GM12878 (cell line): ENCODE measurements at regions not wholly inside any gene's neighbourhood (a gene's known extent, or its start where the extent isn't known, plus 50 kb on each side); places are given as distances from the start of the nearest gene placed in this dataset.

Experiments used
- ATAC-seq: fragments of 200-7000 bp; cut with Tn5 transposase; 3 replicates; pipeline ENCODE4 v1.9.1; 2020; ENCODE audit warnings: mild to moderate bottlenecking, moderate library complexity
- BruUV-seq: library from RNA; stranded (reverse); fragments of 400-500 nt; replicated peaks from 2 replicates; lab custom pipeline; 2021; lab: Mats Ljungman, UMichigan
- CTCF ChIA-PET: fragments of 300-600 bp; sonication (Branson Sonifier 250); formaldehyde crosslinking; extraction: SDS; loops from one replicate; lab custom pipeline; 2021; ENCODE audit warnings: inconsistent platforms; lab: Yijun Ruan, JAX
- POLR2A ChIA-PET: fragments of 350-600 bp; formaldehyde crosslinking; extraction: SDS; loops from one replicate; lab custom pipeline; 2021; ENCODE audit warnings: inconsistent platforms; lab: Charles Lee
- RAD21 ChIA-PET: fragments of 300-600 bp; sonication (Branson Sonifier 250); formaldehyde crosslinking; loops from one replicate; lab custom pipeline; 2023; ENCODE audit warnings: antibody characterized with exemption; ENCODE audit not compliant: unreplicated experiment; lab: Charles Lee
- SMC1A ChIA-PET: fragments of 300-600 bp; sonication (Branson Sonifier 250); formaldehyde crosslinking; loops from one replicate; lab custom pipeline; 2023; ENCODE audit not compliant: unreplicated experiment, uncharacterized antibody; lab: Charles Lee
- DNase-seq: peaks from one replicate; pipeline ENCODE4 v3.0.0-alpha.2; 2011; ENCODE audit warnings: low read depth, low spot score
- FAIRE-seq: peaks from 3 replicates; lab custom pipeline; 2011; peaks lifted over from hg19 to GRCh38; lab: Jason Lieb, UNC
- H2AFZ ChIP-seq: 2 replicates; pipeline ENCODE4 v1.6.0; 2011; ENCODE audit warnings: low read depth, low read length, control low read depth; ENCODE audit not compliant: control insufficient read depth
- H3K27ac ChIP-seq: 2 replicates; pipeline ENCODE4 v1.5.1; 2011; ENCODE audit warnings: control low read depth; ENCODE audit not compliant: control insufficient read depth, insufficient read depth
- H3K27me3 ChIP-seq, 2 experiments: replicated peaks in 1 of 2; 2 replicates each; pipeline versions ENCODE4 v1.6.0 to v1.6.1; 2011; ENCODE audit warnings: low read length in 1 of 2; ENCODE audit not compliant: control insufficient read depth in 2 of 2, insufficient read depth in 2 of 2
- H3K36me3 ChIP-seq, 2 experiments: 2 replicates each; pipeline ENCODE4 v1.5.1; 2011; ENCODE audit warnings: low read length in 1 of 2; ENCODE audit not compliant: control insufficient read depth in 2 of 2, insufficient read depth in 2 of 2
- H3K4me1 ChIP-seq: 2 replicates; pipeline ENCODE4 v1.6.1; 2011; ENCODE audit warnings: mild to moderate bottlenecking, low read length, moderate library complexity, mixed read lengths; ENCODE audit not compliant: control insufficient read depth, insufficient read depth
- H3K4me2 ChIP-seq: 2 replicates; pipeline ENCODE4 v1.6.0; 2011; ENCODE audit warnings: control low read depth; ENCODE audit not compliant: control insufficient read depth, insufficient read depth
- H3K4me3 ChIP-seq: fragments of 200-600 bp; sonication (generic); 2 replicates; pipeline ENCODE4 v1.5.1; 2016
- H3K79me2 ChIP-seq: 2 replicates; pipeline ENCODE4 v1.6.0; 2011; ENCODE audit warnings: low read length; ENCODE audit not compliant: control insufficient read depth, insufficient read depth
- H3K9ac ChIP-seq: 2 replicates; pipeline ENCODE4 v1.8.0; 2011; ENCODE audit warnings: low read length, control low read depth, mixed read lengths; ENCODE audit not compliant: control insufficient read depth, insufficient read depth
- H3K9me3 ChIP-seq: replicated peaks from 3 replicates; pipeline ENCODE4 v1.5.1; 2011; ENCODE audit warnings: mild to moderate bottlenecking, low read length; ENCODE audit not compliant: control insufficient read depth, insufficient read depth
- H4K20me1 ChIP-seq: 2 replicates; pipeline ENCODE4 v1.6.0; 2011; ENCODE audit not compliant: control insufficient read depth, insufficient read depth
- CHD4 ChIP-seq: fragments of 200-600 bp; sonication (generic); IDR thresholded peaks from 2 replicates; pipeline ENCODE4 v1.6.1; 2016; ENCODE audit warnings: mild to moderate bottlenecking
- CTCF ChIP-seq, 3 experiments: IDR thresholded peaks in 2 of 3; conservative IDR thresholded peaks in 1 of 3; 2 replicates each; pipeline ENCODE4 v1.5.1; 2011; ENCODE audit warnings: low read depth in 3 of 3, low read length in 3 of 3, mild to moderate bottlenecking in 3 of 3, control low read depth in 2 of 3, moderate library complexity in 2 of 3, inconsistent platforms in 1 of 3, mixed read lengths in 1 of 3; ENCODE audit not compliant: control insufficient read depth in 2 of 3, insufficient read depth in 1 of 3; ENCODE audit errors: extremely low read depth in 1 of 3
- E2F8 ChIP-seq: fragments of 450-650 bp; IDR thresholded peaks from 2 replicates; pipeline ENCODE4 v1.6.1; 2018; ENCODE audit warnings: mild to moderate bottlenecking, low read depth, moderate library complexity; ENCODE audit not compliant: partially characterized antibody
- MXI1 ChIP-seq: fragments of 150-350 bp; IDR thresholded peaks from 2 replicates; pipeline ENCODE4 v1.6.1; 2011; ENCODE audit warnings: low read depth, mild to moderate bottlenecking, inconsistent platforms, low read length, improper control_type of control experiment
- POU2F2 ChIP-seq: IDR thresholded peaks from 3 replicates; pipeline ENCODE4 v1.6.1; 2011; ENCODE audit warnings: low read depth, mild to moderate bottlenecking, low read length, borderline replicate concordance
- TAF1 ChIP-seq: IDR thresholded peaks from 2 replicates; pipeline ENCODE4 v1.6.1; 2011; ENCODE audit warnings: mild to moderate bottlenecking, low read depth, low read length, borderline replicate concordance
- ZNF207 ChIP-seq: fragments of 450-650 bp; IDR thresholded peaks from 2 replicates; pipeline ENCODE4 v1.6.1; 2014; ENCODE audit warnings: antibody characterized with exemption, mild to moderate bottlenecking, borderline replicate concordance
- WGBS: methylation state at CpG from one replicate; pipeline ENCODE4 v1.1.6; 2016; ENCODE audit warnings: low lambda C conversion rate; ENCODE audit not compliant: insufficient replicate concordance, insufficient coverage; ENCODE audit errors: missing lambda C conversion rate; 5-methylcytosine and 5-hydroxymethylcytosine counted together
- in situ Hi-C: fragments of 300-500 bp; cut with MboI; formaldehyde crosslinking; loops from 9 replicates; pipeline ENCODE4 v1.14.3; 2018; ENCODE audit warnings: mixed read lengths
- intact Hi-C: fragments of 100-400 bp; cut with micrococcal nuclease; formaldehyde crosslinking; loops from one replicate; pipeline ENCODE4 v1.14.2; 2022; ENCODE audit not compliant: unreplicated experiment

- POLR2A ChIA-PET, result no interaction called here
- RAD21 ChIA-PET, result no interaction called here
- FAIRE-seq (no peak), ATAC-seq (no peak)
- H3K4me2 ChIP-seq, result no peak overlapping the region
- in situ Hi-C loops, result no loop called here
- SMC1A ChIA-PET, result interaction anchor here (0.6 kb wide), 1 partner anchor 1928 kb away, joined by 4 read pairs; no protein-coding TSS in a partner anchor
- intact Hi-C loops, result no loop called here
- no peaks in the 10 kb centered on the region for H3K9me3 ChIP-seq
- no peak overlapping the region for H2AFZ ChIP-seq
- no peaks in the 10 kb centered on the region for H3K79me2 ChIP-seq
- H3K4me1 ChIP-seq, result no peaks in the 10 kb centered on the region
- H4K20me1 ChIP-seq, result no peaks in the 10 kb centered on the region
- H3K9ac ChIP-seq, result no peak overlapping the region
- no peaks in the 10 kb centered on the region for H3K36me3 ChIP-seq
- no TSS peak for BruUV-seq
- no peaks in the 10 kb centered on the region for H3K27me3 ChIP-seq
- H3K4me3 ChIP-seq, result no peak overlapping the region
- 0% methylated on average over 1 of the region's 1 CpG for WGBS
- TF ChIP-seq CTCF (IDR thresholded peaks at IDR 0.05 in 2 of 3, conservative IDR thresholded peaks at IDR 0.05 in 1 of 3; ENCODE audit: control insufficient read depth in 2 of 3, extremely low read depth in 1 of 3, insufficient read depth in 1 of 3, low read depth in 3 of 3, low read length in 3 of 3) (no peak), E2F8 (no peak), ZNF207 (no peak), POU2F2 (no peak), CHD4 (no peak), MXI1 (no peak), TAF1 (no peak)
- TF ChIP-seq, all 136 proteins: peak for 0
- no peak overlapping the region for H3K27ac ChIP-seq
- no peak for DNase-seq
- CTCF ChIA-PET, result no interaction called here
Measured at GRCh38 chr4:20354120-20354519, 102.4 kb downstream of the SLIT2 start.
